Activated T-helper 17 cell treated with anti-CD3 and anti-CD28 coated beads, Interleukin-2, amount 50 U/mL, for 72 hours (primary cell): ENCODE measurements at regions not wholly inside any gene's neighbourhood (a gene's known extent, or its start where the extent isn't known, plus 50 kb on each side); places are given as distances from the start of the nearest gene placed in this dataset.

ENCODE experiments used
- ATAC-seq: fragments of 150-1000 bp; cut with Tn5 transposase; replicated peaks from 2 replicates; pipeline ENCODE4 v1.10.0; 2021; ENCODE audit warnings: mild to moderate bottlenecking, moderate library complexity
- H3K27ac Mint-ChIP-seq: one replicate; pipeline ENCODE4 v1.8.0; 2022; ENCODE audit warnings: mixed read lengths
- H3K27me3 Mint-ChIP-seq: one replicate; pipeline ENCODE4 v1.8.0; 2022; ENCODE audit warnings: mixed read lengths
- H3K36me3 Mint-ChIP-seq: one replicate; pipeline ENCODE4 v1.8.0; 2022; ENCODE audit warnings: low read depth, mild to moderate bottlenecking, mixed read lengths
- H3K4me1 Mint-ChIP-seq: one replicate; pipeline ENCODE4 v1.8.0; 2022; ENCODE audit warnings: mixed read lengths
- H3K4me3 Mint-ChIP-seq: one replicate; pipeline ENCODE4 v1.8.0; 2022; ENCODE audit warnings: mild to moderate bottlenecking, mixed read lengths
- H3K9me3 Mint-ChIP-seq: one replicate; pipeline ENCODE4 v1.8.0; 2022; ENCODE audit warnings: mixed read lengths

GRCh38 chr3:65093641-65094040 is 405.8 kb upstream of the ADAMTS9 start:
- Mint-ChIP-seq H3K27ac (no peak overlapping the region), H3K27me3 (no peaks in the 10 kb centered on the region), H3K4me1 (no peaks in the 10 kb centered on the region), H3K36me3 (no peaks in the 10 kb centered on the region), H3K4me3 (no peak overlapping the region), H3K9me3 (peaks cover 12% of the 10 kb centered on the region)
- ATAC-seq: no peak

- no peak for ATAC-seq
- H3K4me1 Mint-ChIP-seq: no peaks in the 10 kb centered on the region
- H3K27ac Mint-ChIP-seq: no peak overlapping the region
- H3K4me3 Mint-ChIP-seq: no peak overlapping the region
- H3K27me3 Mint-ChIP-seq: no peaks in the 10 kb centered on the region
- no peaks in the 10 kb centered on the region for H3K36me3 Mint-ChIP-seq
- peaks cover 12% of the 10 kb centered on the region for H3K9me3 Mint-ChIP-seq
Observed at GRCh38 chr3:65091565-65091964, 403.8 kb upstream of the ADAMTS9 start.

- H3K4me3 Mint-ChIP-seq: no peak overlapping the region
- ATAC-seq: no peak
- no peaks in the 10 kb centered on the region for H3K36me3 Mint-ChIP-seq
- no peaks in the 10 kb centered on the region for H3K27me3 Mint-ChIP-seq
- no peaks in the 10 kb centered on the region for H3K4me1 Mint-ChIP-seq
- H3K9me3 Mint-ChIP-seq: peaks cover 4% of the 10 kb centered on the region
- H3K27ac Mint-ChIP-seq: no peak overlapping the region
Observed at GRCh38 chr3:65083240-65083639, 395.4 kb upstream of the ADAMTS9 start.

- no peaks in the 10 kb centered on the region for H3K27me3 Mint-ChIP-seq
- no peak for ATAC-seq
- H3K9me3 Mint-ChIP-seq: peaks cover 8% of the 10 kb centered on the region
- H3K27ac Mint-ChIP-seq: no peak overlapping the region
- no peak overlapping the region for H3K4me3 Mint-ChIP-seq
- no peaks in the 10 kb centered on the region for H3K4me1 Mint-ChIP-seq
- no peaks in the 10 kb centered on the region for H3K36me3 Mint-ChIP-seq
Observed at GRCh38 chr3:65081536-65081935, 393.7 kb upstream of the ADAMTS9 start.

- ATAC-seq: no peak
- no peaks in the 10 kb centered on the region for H3K4me1 Mint-ChIP-seq
- no peaks in the 10 kb centered on the region for H3K27me3 Mint-ChIP-seq
- H3K4me3 Mint-ChIP-seq: no peak overlapping the region
- H3K27ac Mint-ChIP-seq: no peak overlapping the region
- H3K9me3 Mint-ChIP-seq: peaks cover 8% of the 10 kb centered on the region
- no peaks in the 10 kb centered on the region for H3K36me3 Mint-ChIP-seq
Observed at GRCh38 chr3:65080432-65080831, 392.6 kb upstream of the ADAMTS9 start.

GRCh38 chr3:65079560-65079959 is 391.8 kb upstream of the ADAMTS9 start:
- ATAC-seq: no peak
- no peaks in the 10 kb centered on the region for H3K36me3 Mint-ChIP-seq

GRCh38 chr3:65078748-65079147 is 390.9 kb upstream of the ADAMTS9 start:
- Mint-ChIP-seq H3K9me3 (peaks cover 13% of the 10 kb centered on the region), H3K36me3 (no peaks in the 10 kb centered on the region), H3K27ac (no peak overlapping the region), H3K27me3 (no peaks in the 10 kb centered on the region), H3K4me1 (no peaks in the 10 kb centered on the region), H3K4me3 (no peak overlapping the region)
- no peak for ATAC-seq

More at GRCh38 chr3:65079560-65079959, 391.8 kb upstream of the ADAMTS9 start:
- Mint-ChIP-seq H3K4me3 (no peak overlapping the region), H3K27ac (no peak overlapping the region), H3K4me1 (no peaks in the 10 kb centered on the region), H3K9me3 (peaks cover 8% of the 10 kb centered on the region), H3K27me3 (no peaks in the 10 kb centered on the region)

GRCh38 chr3:65077124-65077523 is 389.3 kb upstream of the ADAMTS9 start:
- no peaks in the 10 kb centered on the region for H3K36me3 Mint-ChIP-seq
- ATAC-seq: no peak
- H3K27ac Mint-ChIP-seq: no peak overlapping the region
- no peaks in the 10 kb centered on the region for H3K27me3 Mint-ChIP-seq
- H3K9me3 Mint-ChIP-seq: peaks cover 18% of the 10 kb centered on the region
- H3K4me1 Mint-ChIP-seq: no peaks in the 10 kb centered on the region
- H3K4me3 Mint-ChIP-seq: no peak overlapping the region

GRCh38 chr3:65070968-65071367 is 383.2 kb upstream of the ADAMTS9 start:
- H3K4me1 Mint-ChIP-seq: no peaks in the 10 kb centered on the region
- no peak overlapping the region for H3K4me3 Mint-ChIP-seq
- no peak overlapping the region for H3K27ac Mint-ChIP-seq
- no peak for ATAC-seq
- H3K36me3 Mint-ChIP-seq: no peaks in the 10 kb centered on the region
- H3K9me3 Mint-ChIP-seq: peaks cover 9% of the 10 kb centered on the region
- no peaks in the 10 kb centered on the region for H3K27me3 Mint-ChIP-seq

- Mint-ChIP-seq H3K9me3 (peaks cover 11% of the 10 kb centered on the region), H3K4me3 (no peak overlapping the region), H3K27me3 (no peaks in the 10 kb centered on the region), H3K36me3 (no peaks in the 10 kb centered on the region), H3K4me1 (no peaks in the 10 kb centered on the region), H3K27ac (no peak overlapping the region)
- ATAC-seq: no peak
Observed at GRCh38 chr3:65060904-65061303, 373.1 kb upstream of the ADAMTS9 start.

GRCh38 chr3:65052101-65052500 is 364.3 kb upstream of the ADAMTS9 start:
- H3K4me3 Mint-ChIP-seq: no peak overlapping the region
- H3K36me3 Mint-ChIP-seq: no peaks in the 10 kb centered on the region
- peaks cover 15% of the 10 kb centered on the region for H3K9me3 Mint-ChIP-seq
- no peak for ATAC-seq
- no peaks in the 10 kb centered on the region for H3K27me3 Mint-ChIP-seq
- H3K4me1 Mint-ChIP-seq: no peaks in the 10 kb centered on the region
- H3K27ac Mint-ChIP-seq: no peak overlapping the region

GRCh38 chr3:65048151-65048550 is 360.4 kb upstream of the ADAMTS9 start:
- Mint-ChIP-seq H3K4me3 (no peak overlapping the region), H3K4me1 (no peaks in the 10 kb centered on the region), H3K27ac (no peak overlapping the region), H3K36me3 (no peaks in the 10 kb centered on the region), H3K9me3 (peaks cover 14% of the 10 kb centered on the region), H3K27me3 (no peaks in the 10 kb centered on the region)
- ATAC-seq: no peak

- Mint-ChIP-seq H3K4me3 (no peak overlapping the region), H3K4me1 (no peaks in the 10 kb centered on the region), H3K9me3 (peaks cover 17% of the 10 kb centered on the region), H3K36me3 (no peaks in the 10 kb centered on the region), H3K27ac (no peak overlapping the region), H3K27me3 (no peaks in the 10 kb centered on the region)
- ATAC-seq: no peak
Observed at GRCh38 chr3:65045138-65045537, 357.3 kb upstream of the ADAMTS9 start.

- peaks cover 19% of the 10 kb centered on the region for H3K9me3 Mint-ChIP-seq
- no peak for ATAC-seq
- no peak overlapping the region for H3K27ac Mint-ChIP-seq
- H3K36me3 Mint-ChIP-seq: no peaks in the 10 kb centered on the region
- H3K4me1 Mint-ChIP-seq: no peaks in the 10 kb centered on the region
- no peaks in the 10 kb centered on the region for H3K27me3 Mint-ChIP-seq
- H3K4me3 Mint-ChIP-seq: no peak overlapping the region
Observed at GRCh38 chr3:65044401-65044800, 356.6 kb upstream of the ADAMTS9 start.

- H3K27me3 Mint-ChIP-seq: no peaks in the 10 kb centered on the region
- H3K4me3 Mint-ChIP-seq: no peak overlapping the region
- H3K27ac Mint-ChIP-seq: no peak overlapping the region
- ATAC-seq: no peak
- no peaks in the 10 kb centered on the region for H3K4me1 Mint-ChIP-seq
- H3K9me3 Mint-ChIP-seq: peaks cover 16% of the 10 kb centered on the region
- no peaks in the 10 kb centered on the region for H3K36me3 Mint-ChIP-seq
Observed at GRCh38 chr3:65042675-65043074, 354.9 kb upstream of the ADAMTS9 start.

- no peak overlapping the region for H3K4me3 Mint-ChIP-seq
- no peaks in the 10 kb centered on the region for H3K27me3 Mint-ChIP-seq
- no peak for ATAC-seq
- no peaks in the 10 kb centered on the region for H3K4me1 Mint-ChIP-seq
- peaks cover 16% of the 10 kb centered on the region for H3K9me3 Mint-ChIP-seq
- H3K27ac Mint-ChIP-seq: no peak overlapping the region
- no peaks in the 10 kb centered on the region for H3K36me3 Mint-ChIP-seq
Observed at GRCh38 chr3:65039754-65040210, 352.0 kb upstream of the ADAMTS9 start.
